ENCODE measurements at regions not wholly inside any gene's neighbourhood (a gene's known extent, or its start where the extent isn't known, plus 50 kb on each side); places are given as distances from the start of the nearest gene placed in this dataset.

GRCh38 chr5:166123717-166124116, 2167.7 kb upstream of the WWC1 start:
- TF ChIP-seq CTCF (IDR thresholded peaks at IDR 0.05) (no peak), POLR2A (IDR thresholded peaks at IDR 0.05) (no peak)
